ENCODE measurements at regions not wholly inside any gene's neighbourhood (a gene's known extent, or its start where the extent isn't known, plus 50 kb on each side); places are given as distances from the start of the nearest gene placed in this dataset.

DNA sequence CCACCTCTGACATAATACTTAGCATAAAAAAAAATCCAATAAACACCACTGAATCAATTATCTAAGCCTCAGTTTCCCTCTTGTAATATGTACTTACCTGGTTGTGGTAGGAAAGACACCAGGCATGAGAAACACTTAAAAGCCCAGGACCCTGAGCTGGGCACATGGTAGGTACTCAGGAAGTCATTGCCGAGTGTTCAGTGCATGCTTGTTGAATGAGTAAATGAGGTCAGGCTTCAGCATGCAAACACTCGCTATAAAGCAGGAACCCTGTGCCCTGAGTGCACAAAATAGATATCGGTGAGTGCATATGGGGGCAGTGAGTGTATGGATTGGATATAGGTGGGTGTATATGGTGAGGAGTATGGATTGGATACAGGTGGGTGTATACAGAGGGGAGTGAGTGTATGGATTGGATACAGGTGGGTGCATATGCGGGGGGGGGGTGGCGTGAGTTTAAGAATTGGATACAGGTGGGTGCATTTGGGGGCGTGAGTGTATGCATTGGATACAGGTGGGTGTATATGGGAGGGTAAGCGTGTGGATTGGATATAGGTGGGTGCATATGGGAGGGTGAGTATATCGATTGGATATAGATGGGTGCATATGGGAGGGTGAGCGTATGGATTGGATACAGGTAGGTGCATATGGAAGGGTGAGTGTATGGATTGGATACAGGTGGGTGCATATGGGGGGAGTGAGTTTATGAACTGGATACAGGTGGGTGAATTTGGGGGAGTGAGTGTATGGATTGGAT, 194.3 kb upstream of the MSX2 start:
- H3K27me3 ChIP-seq (ENCODE audit: control insufficient read depth, insufficient read depth, low read length), result no peaks in the 10 kb centered on the region
- TF ChIP-seq POLR2AphosphoS5 (IDR thresholded peaks at IDR 0.05; ENCODE audit: low read depth, low read length) (no peak), SIN3A (IDR thresholded peaks at IDR 0.05; ENCODE audit: borderline replicate concordance, insufficient read depth, low read depth, low read length) (no peak), TCF7L2 (IDR thresholded peaks at IDR 0.05; ENCODE audit: low read depth, low read length) (no peak), REST (IDR thresholded peaks at IDR 0.05; ENCODE audit: insufficient read depth in 1 of 2, low read depth in 2 of 2, low read length in 1 of 2) (no peak)
- TF ChIP-seq, protein P1, sequence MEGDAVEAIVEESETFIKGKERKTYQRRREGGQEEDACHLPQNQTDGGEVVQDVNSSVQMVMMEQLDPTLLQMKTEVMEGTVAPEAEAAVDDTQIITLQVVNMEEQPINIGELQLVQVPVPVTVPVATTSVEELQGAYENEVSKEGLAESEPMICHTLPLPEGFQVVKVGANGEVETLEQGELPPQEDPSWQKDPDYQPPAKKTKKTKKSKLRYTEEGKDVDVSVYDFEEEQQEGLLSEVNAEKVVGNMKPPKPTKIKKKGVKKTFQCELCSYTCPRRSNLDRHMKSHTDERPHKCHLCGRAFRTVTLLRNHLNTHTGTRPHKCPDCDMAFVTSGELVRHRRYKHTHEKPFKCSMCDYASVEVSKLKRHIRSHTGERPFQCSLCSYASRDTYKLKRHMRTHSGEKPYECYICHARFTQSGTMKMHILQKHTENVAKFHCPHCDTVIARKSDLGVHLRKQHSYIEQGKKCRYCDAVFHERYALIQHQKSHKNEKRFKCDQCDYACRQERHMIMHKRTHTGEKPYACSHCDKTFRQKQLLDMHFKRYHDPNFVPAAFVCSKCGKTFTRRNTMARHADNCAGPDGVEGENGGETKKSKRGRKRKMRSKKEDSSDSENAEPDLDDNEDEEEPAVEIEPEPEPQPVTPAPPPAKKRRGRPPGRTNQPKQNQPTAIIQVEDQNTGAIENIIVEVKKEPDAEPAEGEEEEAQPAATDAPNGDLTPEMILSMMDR (IDR thresholded peaks at IDR 0.05), result no peak
- ChIA-PET CTCF (no interaction called here), POLR2A (no interaction called here)
- peaks cover 40% of the 10 kb centered on the region for H3K4me1 ChIP-seq (ENCODE audit: control insufficient read depth, insufficient read depth, low read length)
- BruUV-seq (replicated peaks), result no TSS peak
- no peak overlapping the region for H3K4me3 ChIP-seq (ENCODE audit: low read depth in 2 of 2, low read length in 2 of 2)
- H3K9me3 ChIP-seq (ENCODE audit: control insufficient read depth, insufficient read depth, low read depth, low read length), result no peaks in the 10 kb centered on the region
- ATAC-seq, result no peak
- no peaks in the 10 kb centered on the region for H3K36me3 ChIP-seq (ENCODE audit: control insufficient read depth, insufficient read depth, low read length)
- H3K27ac ChIP-seq (ENCODE audit: low read length), result peak overlapping the region; percentile 13; the same call in 1 of the 2 replicates
- in situ Hi-C loops (cut with HindIII; ENCODE audit: low pct_unique_long_range_greater_than_20kb, low sequenced_read_pairs), result no loop called here
- DNase-seq (ENCODE audit: low read depth, low spot score), result no peak
- intact Hi-C loops (cut with micrococcal nuclease; ENCODE audit: unreplicated experiment), result loop anchor here (5.0 kb wide), 1 partner anchor 192 kb away; the partner anchor contains the start of gene MSX2

GRCh38 chr5:174531782-174532191, 192.6 kb upstream of the MSX2 start:
- intact Hi-C loops (cut with micrococcal nuclease; ENCODE audit: unreplicated experiment), result loop anchor here (5.0 kb wide), 1 partner anchor 191 kb away; the partner anchor contains the start of gene MSX2
- DNase-seq (ENCODE audit: low read depth, low spot score) (no peak), ATAC-seq (no peak)
- in situ Hi-C loops (cut with HindIII; ENCODE audit: low pct_unique_long_range_greater_than_20kb, low sequenced_read_pairs), result no loop called here
- Histone ChIP-seq H3K27me3 (ENCODE audit: control insufficient read depth, insufficient read depth, low read length) (no peaks in the 10 kb centered on the region), H3K27ac (ENCODE audit: low read length) (peak overlapping the region; percentile 95), H3K36me3 (ENCODE audit: control insufficient read depth, insufficient read depth, low read length) (no peaks in the 10 kb centered on the region), H3K4me3 (ENCODE audit: low read depth in 2 of 2, low read length in 2 of 2) (no peak overlapping the region), H3K9me3 (ENCODE audit: control insufficient read depth, insufficient read depth, low read depth, low read length) (no peaks in the 10 kb centered on the region), H3K4me1 (ENCODE audit: control insufficient read depth, insufficient read depth, low read length) (peaks cover 40% of the 10 kb centered on the region)
- CTCF ChIA-PET, result no interaction called here
- POLR2A ChIA-PET, result no interaction called here
- TF ChIP-seq POLR2AphosphoS5 (IDR thresholded peaks at IDR 0.05; ENCODE audit: low read depth, low read length) (no peak), REST (IDR thresholded peaks at IDR 0.05; ENCODE audit: insufficient read depth in 1 of 2, low read depth in 2 of 2, low read length in 1 of 2) (no peak), TCF7L2 (IDR thresholded peaks at IDR 0.05; ENCODE audit: low read depth, low read length) (no peak), SIN3A (IDR thresholded peaks at IDR 0.05; ENCODE audit: borderline replicate concordance, insufficient read depth, low read depth, low read length) (no peak)
- TF ChIP-seq, protein P1 (IDR thresholded peaks at IDR 0.05), result no peak
- no TSS peak for BruUV-seq (replicated peaks)

Data from Panc1 (cell line).